ENCODE measurements at regions not wholly inside any gene's neighbourhood (a gene's known extent, or its start where the extent isn't known, plus 50 kb on each side); places are given as distances from the start of the nearest gene placed in this dataset.

DNA sequence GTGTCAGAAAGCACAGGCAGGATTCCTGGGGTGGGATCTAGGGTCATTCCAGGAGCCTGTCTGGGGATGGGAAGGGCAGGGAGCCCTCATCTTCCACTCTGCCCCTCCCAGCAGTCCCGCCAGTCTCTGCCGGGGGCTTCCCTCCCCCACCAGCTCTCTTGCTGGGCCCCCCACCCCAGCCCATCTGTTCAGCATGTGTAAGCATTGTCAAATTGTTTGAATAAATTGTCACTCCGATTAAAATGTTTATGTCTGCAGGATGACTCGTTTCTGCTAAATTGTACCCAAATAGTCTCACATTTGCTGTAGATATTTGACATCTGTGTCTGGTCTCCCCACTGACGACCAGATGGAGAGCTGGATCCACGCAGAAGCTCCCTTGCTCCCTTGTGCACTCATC lies 257.6 kb downstream of the ANKRD60 start:
- DNase-seq (ENCODE audit: low spot score) = no peak

- no peak for DNase-seq (ENCODE audit: low spot score)
Observed at GRCh38 chr20:57970116-57970515, 258.3 kb downstream of the ANKRD60 start.

- no peak for DNase-seq (ENCODE audit: low spot score)
Observed at GRCh38 chr20:57968120-57968519, 258.3 kb upstream of the PMEPA1 start.

- no peak for DNase-seq (ENCODE audit: low spot score)
Observed at GRCh38 chr20:57967364-57967763, 257.5 kb upstream of the PMEPA1 start.

GRCh38 chr20:57966620-57967019 lies 256.8 kb upstream of the PMEPA1 start:
- DNase-seq (ENCODE audit: low spot score) = no peak

DNA sequence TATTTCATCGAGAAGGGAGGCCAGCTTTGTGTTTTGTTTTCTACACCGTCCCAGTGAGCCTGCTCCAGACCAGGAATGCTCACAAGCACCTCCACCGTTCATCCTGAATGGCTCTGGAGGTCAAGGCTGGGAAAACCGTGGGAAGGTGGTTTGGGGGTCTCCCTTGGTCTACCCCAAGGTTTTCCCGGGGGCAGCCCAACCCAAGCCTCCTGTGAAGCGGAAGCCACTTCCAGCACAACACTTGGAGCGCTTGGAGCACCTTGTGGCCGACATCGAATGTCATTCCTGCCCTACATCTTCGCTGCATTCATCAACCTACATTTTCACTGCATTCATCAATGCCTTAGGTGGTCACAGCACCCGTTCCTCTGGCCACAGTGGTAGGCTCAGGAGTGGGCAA lies 255.6 kb upstream of the PMEPA1 start:
- no peak for DNase-seq (ENCODE audit: low spot score)

DNA sequence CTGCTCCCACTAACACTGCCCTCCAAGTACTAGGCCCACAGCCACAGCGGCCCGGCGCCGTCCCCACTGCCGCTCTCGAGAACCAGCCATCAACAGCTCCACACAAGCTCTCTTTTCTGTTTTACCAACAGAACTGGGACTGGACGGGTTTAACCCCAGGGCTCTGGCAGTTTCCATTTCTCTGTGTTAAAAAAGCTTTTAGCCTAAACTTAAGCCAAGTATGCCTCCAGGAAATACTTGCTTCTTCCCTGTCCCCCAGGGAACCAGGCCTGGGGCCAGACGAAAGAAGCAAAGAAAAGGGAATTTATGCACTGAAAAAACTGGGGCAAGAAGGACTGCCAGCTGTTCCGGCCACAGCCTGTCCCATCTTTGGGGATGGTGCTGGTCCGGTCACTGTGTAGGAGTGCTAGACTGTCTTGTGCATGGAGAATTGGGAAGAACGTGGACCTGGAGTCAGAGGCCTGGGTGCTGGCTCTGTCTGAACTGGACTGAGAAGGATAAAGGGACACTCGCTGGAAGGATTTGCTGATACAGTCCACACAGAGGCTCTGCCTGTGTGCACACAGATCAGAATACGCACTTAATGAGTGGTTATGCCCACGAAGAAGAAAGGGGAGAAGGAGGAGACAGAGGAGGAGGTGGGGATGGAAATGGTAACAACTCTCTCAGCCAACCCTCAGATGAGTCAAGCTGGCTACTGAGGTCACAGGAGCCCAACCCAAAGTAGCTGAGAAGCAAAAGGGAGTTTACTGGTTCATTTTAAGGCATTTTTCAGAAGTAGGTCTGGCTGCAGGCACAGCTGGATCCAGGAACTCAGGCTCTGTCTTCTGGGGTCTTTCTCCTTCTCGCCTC lies 254.4 kb upstream of the PMEPA1 start:
- DNase-seq (ENCODE audit: low spot score) = peak; percentile 53

DNA sequence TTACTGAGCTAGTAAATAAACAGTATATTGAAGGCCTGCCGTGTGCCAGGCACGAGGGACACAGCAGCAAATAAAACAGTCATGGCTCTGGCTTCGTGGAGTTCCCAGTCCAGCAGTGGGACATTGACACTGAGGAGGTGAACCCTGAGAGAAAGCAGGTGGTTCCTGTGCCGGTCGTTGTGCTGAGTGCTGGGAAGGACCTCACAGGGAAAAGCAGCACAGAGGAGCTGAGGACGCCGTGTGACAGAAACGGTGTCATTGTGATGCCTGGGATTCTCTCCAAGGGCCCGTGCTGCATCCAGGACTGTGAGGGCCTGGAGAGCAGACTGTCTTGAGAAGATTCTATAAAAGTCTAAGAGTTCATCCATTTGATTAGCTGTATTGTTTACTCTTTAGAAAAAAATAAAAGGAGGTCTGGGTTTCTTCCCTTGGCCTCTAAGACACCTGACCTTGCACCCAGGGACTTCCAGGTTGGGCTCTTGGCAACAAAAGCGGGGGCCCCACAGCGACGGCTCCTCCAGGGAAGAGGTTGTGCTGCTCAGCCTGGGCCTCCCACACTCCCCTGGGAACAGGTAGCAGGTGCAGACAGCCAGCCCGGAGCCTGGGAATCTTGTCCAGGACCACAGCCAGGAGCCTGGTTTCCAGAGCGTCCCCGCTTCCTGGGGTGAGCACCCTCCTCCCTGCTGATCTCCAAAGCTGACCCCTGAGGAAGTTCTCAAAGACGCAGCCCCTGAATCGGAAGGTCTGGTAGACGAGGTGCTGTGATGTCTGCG lies 251.2 kb upstream of the PMEPA1 start:
- no peak for DNase-seq (ENCODE audit: low spot score)

DNA sequence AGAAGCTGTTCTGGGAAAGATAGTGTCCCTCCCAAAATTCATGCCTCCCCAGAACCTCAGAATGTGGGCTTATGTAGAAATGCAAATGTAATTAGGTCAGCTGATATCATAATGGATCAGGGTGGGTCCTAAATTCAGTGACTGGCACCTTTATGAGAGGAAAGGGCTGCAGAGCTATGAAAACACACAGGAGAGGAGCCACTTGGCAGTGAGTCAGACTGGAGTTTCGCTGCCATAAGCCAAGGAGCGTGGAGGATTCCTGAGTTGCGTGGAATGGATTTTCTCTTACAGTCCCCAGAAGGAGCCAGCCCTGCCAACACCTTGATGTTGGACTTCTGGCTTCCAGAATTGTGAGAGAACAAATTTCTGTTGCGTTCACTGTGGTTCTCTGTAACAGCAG lies 249.8 kb upstream of the PMEPA1 start:
- no peak for DNase-seq (ENCODE audit: low spot score)

GRCh38 chr20:57959018-57959417 lies 249.2 kb upstream of the PMEPA1 start:
- DNase-seq (ENCODE audit: low spot score) = peak; percentile 24

- no peak for DNase-seq (ENCODE audit: low spot score)
Observed at GRCh38 chr20:57958050-57958420, 248.2 kb upstream of the PMEPA1 start.

- no peak for DNase-seq (ENCODE audit: low spot score)
Observed at GRCh38 chr20:57957411-57958049, 247.7 kb upstream of the PMEPA1 start.

DNA sequence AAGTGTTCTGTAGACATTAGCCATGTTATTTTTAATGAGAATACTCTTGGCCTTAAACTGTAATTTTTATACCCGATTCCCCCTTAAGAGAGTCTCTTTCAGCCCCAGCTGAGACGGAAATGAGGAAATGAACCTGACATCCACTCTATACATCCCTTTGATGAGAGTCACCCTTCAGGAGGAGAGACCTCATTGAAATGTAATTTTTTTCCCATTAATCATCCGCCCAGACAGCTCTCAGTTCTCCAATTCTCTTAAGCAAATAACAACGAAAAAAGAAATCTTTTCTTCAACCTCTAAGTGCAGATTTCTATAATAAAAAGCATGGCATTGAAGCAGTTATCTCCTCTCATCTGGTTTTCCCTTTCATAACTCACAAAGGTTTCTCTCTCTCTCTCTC lies 243.8 kb upstream of the PMEPA1 start:
- no peak for DNase-seq (ENCODE audit: low spot score)

GRCh38 chr20:57952136-57952535 lies 242.3 kb upstream of the PMEPA1 start:
- no peak for DNase-seq (ENCODE audit: low spot score)

DNA sequence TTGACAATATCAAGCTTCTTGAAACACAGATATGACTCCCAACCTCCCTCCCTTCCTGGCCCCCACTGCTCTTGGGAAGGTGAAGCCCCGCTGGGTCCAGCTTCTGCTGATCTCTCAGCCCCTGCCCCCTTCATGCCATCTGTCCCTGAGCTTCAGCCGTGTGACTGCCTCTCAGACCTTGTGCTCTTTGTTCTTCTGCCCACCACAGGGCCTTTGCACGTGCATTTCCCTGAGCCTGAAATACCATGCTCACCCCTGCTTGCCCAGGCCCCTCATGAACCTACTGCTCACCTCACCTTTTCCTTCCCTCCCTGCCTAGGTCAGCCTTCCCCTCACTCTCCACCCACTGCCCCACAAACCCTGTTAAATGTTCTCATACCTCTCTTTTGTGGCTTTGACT lies 241.7 kb upstream of the PMEPA1 start:
- no peak for DNase-seq (ENCODE audit: low spot score)

DNA sequence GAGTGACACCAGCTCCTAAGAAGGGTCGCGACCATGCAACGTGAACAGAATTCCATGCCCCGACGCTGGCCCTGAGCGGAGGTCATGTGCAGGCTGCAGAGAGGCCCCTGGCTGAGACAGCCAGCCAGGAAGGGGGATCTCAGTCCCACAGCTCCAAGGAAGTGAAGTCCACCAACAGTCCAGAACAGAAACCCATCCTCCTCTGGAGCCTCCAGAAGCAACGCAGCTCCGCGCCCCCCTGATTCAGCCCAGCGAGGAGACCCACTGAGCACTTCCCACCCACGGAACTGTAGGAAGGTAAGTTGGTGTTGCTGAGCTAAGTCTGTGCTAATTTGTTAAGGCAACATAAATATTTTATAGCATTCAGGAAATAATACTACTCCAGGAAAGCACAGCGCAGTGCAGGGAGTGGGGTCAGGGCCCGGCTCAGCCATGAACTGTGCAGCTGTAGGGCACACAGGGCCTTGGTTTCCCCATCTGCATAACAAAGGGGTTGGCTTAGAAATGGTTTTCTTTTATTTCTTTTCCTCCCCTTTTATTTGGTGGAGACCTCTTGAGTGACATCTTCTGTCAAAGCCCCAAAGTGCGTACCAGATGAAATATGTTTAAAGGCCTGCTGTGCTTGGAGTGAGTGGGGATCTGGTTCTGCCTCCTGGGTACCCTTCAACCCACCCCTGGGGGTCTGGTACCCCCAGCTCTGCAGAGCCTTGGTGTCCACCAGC lies 241.1 kb upstream of the PMEPA1 start:
- DNase-seq (ENCODE audit: low spot score) = no peak

- no peak for DNase-seq (ENCODE audit: low spot score)
Observed at GRCh38 chr20:57948180-57948955, 238.6 kb upstream of the PMEPA1 start.

DNA sequence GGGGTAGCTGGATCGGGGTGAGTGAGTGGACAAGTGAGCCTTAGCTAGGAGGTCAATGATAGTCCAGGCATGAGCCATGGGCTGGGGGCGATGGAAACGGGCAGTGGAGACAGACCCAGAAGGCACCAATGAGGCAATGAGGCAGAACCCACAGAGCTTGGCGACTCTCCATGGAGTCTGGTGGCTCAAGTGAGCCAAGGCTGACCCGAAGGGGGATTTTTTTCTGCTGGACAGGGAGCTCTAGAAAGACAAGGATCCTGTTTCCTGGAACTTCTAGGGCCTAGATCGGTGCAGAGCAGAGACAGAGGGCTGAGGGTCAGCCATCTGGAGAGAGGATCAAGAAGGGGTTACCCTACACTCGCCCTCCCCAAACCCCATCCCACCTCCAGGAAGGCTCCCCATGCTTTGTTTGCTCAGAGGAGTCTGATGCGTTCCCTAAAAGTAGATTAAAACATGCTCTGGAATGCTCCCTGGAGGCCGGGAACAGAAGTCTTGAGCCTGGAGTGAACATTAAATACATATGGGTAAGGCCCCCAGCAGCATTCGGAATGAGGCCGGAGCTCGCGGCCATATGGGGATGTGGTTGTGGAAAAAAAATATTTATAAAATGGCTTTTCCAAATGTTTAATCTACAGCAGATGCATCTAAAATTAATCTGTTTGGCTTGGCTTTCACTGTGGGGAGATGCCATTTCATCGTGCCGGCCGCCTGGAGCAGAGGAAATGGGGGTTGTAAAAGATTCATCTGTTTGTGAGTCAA lies 237.8 kb upstream of the PMEPA1 start:
- DNase-seq (ENCODE audit: low spot score) = peak; percentile 85

- no peak for DNase-seq (ENCODE audit: low spot score)
Observed at GRCh38 chr20:57946559-57947315, 236.9 kb upstream of the PMEPA1 start.

GRCh38 chr20:57944988-57945387 lies 235.2 kb upstream of the PMEPA1 start:
- no peak for DNase-seq (ENCODE audit: low spot score)
